ENCODE measurements at regions not wholly inside any gene's neighbourhood (a gene's known extent, or its start where the extent isn't known, plus 50 kb on each side); places are given as distances from the start of the nearest gene placed in this dataset.

DNA sequence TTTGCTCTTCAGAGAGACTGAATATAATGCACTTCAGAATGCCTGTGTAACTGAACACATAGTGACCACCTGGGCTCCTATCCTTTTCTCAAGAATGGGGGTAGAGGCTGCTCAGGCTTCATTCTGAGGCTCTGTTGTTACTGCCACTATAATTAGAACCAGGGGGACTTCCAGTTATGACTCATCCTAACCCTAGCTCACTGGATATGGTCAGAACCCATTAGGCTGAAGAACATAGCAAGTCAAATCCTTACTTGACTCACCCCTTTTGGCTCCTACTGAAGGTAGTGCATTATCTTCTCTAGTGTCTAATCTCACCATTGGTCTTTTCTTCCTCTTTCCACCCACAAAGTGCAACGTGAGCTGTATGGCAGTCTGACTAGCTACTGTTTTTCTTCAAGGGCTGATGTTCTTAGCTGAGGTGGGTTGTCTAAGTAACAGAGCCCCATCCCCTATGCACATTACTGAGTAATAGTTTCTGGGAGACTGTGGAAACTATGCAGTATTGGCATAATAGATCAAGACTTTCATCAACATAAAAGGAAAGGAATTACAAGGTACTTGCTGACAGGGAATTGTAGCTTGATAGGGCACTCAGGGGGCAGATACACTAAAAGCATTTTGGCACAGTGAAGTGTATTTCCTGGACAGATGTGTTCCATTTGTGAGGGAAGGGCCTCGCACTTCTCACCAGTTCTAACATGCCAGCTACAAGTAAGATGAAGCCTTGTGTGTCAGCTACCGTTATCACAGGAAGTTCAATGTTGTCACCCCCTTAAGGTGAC lies 431.0 kb upstream of the MEF2C start:
- TF ChIP-seq, protein P1, sequence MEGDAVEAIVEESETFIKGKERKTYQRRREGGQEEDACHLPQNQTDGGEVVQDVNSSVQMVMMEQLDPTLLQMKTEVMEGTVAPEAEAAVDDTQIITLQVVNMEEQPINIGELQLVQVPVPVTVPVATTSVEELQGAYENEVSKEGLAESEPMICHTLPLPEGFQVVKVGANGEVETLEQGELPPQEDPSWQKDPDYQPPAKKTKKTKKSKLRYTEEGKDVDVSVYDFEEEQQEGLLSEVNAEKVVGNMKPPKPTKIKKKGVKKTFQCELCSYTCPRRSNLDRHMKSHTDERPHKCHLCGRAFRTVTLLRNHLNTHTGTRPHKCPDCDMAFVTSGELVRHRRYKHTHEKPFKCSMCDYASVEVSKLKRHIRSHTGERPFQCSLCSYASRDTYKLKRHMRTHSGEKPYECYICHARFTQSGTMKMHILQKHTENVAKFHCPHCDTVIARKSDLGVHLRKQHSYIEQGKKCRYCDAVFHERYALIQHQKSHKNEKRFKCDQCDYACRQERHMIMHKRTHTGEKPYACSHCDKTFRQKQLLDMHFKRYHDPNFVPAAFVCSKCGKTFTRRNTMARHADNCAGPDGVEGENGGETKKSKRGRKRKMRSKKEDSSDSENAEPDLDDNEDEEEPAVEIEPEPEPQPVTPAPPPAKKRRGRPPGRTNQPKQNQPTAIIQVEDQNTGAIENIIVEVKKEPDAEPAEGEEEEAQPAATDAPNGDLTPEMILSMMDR (IDR thresholded peaks at IDR 0.05): no peak
- no peak for TF ChIP-seq POLR2A (IDR thresholded peaks at IDR 0.05)
